GM20000 (cell line): ENCODE measurements at regions not wholly inside any gene's neighbourhood (a gene's known extent, or its start where the extent isn't known, plus 50 kb on each side); places are given as distances from the start of the nearest gene placed in this dataset.

Source experiments
- DNase-seq: peaks from one replicate; pipeline ENCODE4 v3.0.0; 2012; ENCODE audit warnings: low spot score
- TF ChIP-seq, protein P1 (sequence below): IDR thresholded peaks from 2 replicates; pipeline ENCODE4 v1.5.1; 2012; ENCODE audit warnings: mild to moderate bottlenecking, control low read depth; ENCODE audit errors: extremely low read depth, missing control alignments

DNA sequence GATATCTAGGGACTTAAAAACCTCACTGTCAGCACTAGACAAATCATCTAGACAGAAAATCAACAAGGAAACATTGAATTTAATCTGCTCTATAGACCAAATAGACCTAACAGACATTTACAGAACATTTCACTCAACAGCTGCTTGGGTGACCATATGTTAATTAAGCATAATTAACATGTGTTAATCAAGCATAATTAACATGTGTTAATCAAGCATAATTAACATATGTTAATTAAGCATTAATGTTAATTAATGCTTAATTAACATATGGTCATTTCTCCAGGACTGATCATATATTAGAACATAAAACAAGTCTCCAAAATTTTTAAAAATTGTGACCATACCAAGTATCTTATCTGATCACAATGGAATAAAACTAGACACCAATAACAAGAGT, 137.3 kb upstream of the MME start:
- DNase-seq = no peak
- TF ChIP-seq, protein P1, sequence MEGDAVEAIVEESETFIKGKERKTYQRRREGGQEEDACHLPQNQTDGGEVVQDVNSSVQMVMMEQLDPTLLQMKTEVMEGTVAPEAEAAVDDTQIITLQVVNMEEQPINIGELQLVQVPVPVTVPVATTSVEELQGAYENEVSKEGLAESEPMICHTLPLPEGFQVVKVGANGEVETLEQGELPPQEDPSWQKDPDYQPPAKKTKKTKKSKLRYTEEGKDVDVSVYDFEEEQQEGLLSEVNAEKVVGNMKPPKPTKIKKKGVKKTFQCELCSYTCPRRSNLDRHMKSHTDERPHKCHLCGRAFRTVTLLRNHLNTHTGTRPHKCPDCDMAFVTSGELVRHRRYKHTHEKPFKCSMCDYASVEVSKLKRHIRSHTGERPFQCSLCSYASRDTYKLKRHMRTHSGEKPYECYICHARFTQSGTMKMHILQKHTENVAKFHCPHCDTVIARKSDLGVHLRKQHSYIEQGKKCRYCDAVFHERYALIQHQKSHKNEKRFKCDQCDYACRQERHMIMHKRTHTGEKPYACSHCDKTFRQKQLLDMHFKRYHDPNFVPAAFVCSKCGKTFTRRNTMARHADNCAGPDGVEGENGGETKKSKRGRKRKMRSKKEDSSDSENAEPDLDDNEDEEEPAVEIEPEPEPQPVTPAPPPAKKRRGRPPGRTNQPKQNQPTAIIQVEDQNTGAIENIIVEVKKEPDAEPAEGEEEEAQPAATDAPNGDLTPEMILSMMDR = no peak

DNA sequence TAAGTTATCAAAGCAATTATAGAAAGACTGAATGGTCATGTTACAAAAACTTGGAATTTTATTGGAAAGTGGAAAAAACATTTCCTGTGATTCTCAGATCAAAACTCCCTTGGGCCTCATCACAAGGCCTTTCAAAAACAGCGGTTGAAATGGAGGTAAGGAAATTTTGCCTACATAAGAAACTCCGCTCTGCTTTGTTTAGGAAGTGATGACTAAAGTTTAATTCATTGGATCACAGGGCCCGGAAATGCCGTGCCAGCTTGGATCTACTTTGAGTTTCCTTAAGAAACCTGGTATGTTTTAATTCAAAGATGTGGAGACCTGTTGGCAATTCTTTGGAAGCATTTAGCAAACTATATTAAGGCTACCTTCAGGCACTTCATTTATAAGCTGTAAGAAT, 143.9 kb upstream of the MME start:
- no peak for DNase-seq
- TF ChIP-seq, protein P1 = no peak

DNA sequence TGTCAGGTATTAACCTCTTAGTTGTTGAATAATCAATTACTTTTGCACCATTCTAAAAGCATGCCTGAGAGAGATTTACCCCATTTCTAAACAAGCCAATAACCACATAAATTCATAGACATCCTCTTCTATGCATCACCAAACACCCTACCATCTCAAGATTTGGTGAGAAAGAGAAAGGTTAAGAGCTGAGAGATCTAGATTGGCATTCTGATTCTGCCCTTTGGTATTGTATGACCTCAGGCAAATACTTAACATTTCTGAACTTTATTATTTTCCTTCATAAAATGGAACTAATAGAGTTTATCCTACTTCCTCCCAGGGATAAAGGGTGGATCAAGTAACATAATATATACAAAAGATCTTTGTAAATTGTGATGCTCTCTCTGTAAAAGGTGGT, 146.5 kb upstream of the MME start:
- DNase-seq = no peak
- TF ChIP-seq, protein P1 = no peak

DNA sequence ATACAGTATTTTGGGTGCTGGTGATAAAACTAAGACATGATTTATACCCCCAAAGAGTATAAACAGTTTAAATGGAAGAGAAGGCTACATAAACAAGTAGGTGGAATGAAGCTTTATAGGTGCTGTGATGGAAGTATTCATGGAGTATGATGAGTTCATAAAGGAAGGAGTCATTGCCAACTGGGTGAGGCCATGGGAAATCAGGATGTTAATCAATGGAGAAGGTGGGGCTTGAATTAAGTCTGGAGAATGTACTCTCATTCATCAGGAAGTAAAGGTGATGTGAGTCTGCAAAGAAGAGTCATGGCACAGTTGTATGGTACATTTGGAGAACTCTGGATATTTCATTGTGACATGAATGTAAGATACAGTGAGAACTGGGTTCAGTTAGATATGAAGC, 147.5 kb upstream of the MME start:
- TF ChIP-seq, protein P1 = no peak
- no peak for DNase-seq

DNA sequence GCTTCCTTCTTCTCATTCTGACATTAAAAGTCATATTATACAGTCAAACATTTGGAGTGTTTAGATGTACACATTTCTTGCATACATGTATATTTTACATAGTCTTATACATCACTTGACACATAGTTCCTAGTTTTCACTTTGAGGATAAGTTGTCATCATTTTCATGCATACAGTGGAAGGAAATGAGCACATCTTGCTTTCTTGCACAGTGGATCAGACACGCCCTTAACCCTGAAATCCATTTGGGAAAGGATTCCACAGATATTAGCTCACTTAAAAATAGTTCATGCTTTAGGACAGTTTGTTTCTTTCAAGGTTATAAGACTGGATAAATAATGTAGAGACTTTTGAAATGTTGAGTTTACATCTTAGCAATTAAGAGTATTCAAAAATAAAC, 148.6 kb upstream of the MME start:
- TF ChIP-seq, protein P1 = no peak
- no peak for DNase-seq

DNA sequence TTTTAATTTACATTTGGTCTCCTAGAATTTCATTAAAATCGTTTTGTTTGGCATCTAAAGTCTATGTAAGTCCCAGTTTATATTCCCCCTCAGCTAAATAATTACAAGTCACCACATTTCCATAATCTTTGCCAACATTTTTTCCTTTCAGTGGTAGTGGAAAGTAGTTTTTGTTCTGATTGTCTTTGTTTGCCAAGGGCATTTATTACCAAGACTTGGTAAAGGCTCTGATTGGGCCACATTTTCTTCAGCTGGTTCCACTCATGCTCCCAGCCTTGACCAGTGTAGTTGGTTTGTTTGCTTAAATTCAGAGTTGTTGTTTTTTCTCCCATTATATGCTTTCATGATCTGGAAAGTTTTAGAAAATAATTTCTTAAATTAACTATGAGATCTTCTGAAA, 153.4 kb upstream of the MME start:
- DNase-seq = no peak
- TF ChIP-seq, protein P1 = no peak

DNA sequence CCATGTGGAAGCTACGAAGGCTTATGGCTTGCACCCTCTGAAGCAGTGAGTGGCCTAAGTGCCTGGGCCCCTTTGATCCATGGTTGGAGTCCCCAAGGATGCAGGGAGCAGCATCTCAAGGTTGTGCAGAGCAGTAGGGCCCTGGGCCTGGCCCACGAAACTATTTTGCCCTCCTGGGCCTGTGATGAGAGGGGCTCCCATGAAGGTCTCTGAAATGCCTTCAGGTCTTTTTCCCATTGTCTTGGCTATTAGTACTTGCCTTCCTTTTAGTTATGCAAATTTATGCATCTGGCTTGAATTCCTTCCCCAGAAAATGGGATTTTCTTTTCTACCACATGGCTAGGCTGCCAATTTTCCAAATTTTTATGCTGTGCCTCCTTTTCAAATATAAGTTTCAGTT, 158.8 kb upstream of the MME start:
- no peak for DNase-seq

More for the DNA sequence above, 158.8 kb upstream of the MME start:
- TF ChIP-seq, protein P1 = no peak
